ENCODE measurements at regions not wholly inside any gene's neighbourhood (a gene's known extent, or its start where the extent isn't known, plus 50 kb on each side); places are given as distances from the start of the nearest gene placed in this dataset.

DNA sequence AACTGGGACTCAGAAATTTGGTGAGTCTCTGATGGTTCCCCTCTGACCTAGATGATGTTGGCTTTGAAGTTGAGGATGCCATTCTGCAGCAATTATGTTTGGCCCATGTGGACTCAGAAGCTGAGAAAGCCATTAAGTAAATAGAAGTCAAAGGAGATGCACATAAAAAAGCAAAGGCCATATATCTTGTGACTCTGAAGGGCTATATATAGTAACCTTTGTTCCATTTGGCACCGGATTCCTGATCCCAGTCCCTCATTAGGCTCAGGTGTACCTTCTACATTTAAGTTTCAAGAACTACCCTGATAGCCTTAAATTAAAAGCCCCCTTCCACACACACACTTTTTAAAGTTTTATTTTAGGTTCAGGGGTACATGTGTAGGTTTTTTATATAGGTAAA, 50.0 kb upstream of the PDK4 start:
- no peak for DNase-seq (ENCODE audit: extremely low read depth, low read depth)
- no peak for TF ChIP-seq CTCF (IDR thresholded peaks at IDR 0.05; ENCODE audit: low read depth, low read length, missing control alignments)
- H3K4me3 ChIP-seq (replicated peaks; ENCODE audit: low read depth, low read length), result no peak overlapping the region
